ENCODE measurements at regions not wholly inside any gene's neighbourhood (a gene's known extent, or its start where the extent isn't known, plus 50 kb on each side); places are given as distances from the start of the nearest gene placed in this dataset.

- TF ChIP-seq ZNF609 (CRISPR knock-in tag; IDR thresholded peaks at IDR 0.05; ENCODE audit: borderline replicate concordance) (peak; percentile 80), ZNF556 (CRISPR knock-in tag; IDR thresholded peaks at IDR 0.05; ENCODE audit: borderline replicate concordance) (peak; percentile 67), SRSF4 (IDR thresholded peaks at IDR 0.05; ENCODE audit: low read depth, low read length, poor library complexity, severe bottlenecking) (no peak), MAZ (IDR thresholded peaks at IDR 0.05; ENCODE audit: borderline replicate concordance, low read depth, low read length) (peak; percentile 37; the same call in 1 of the 2 replicates), MAZ (CRISPR knock-in tag; IDR thresholded peaks at IDR 0.05; ENCODE audit: low read depth) (no peak), ZNF597 (CRISPR knock-in tag; IDR thresholded peaks at IDR 0.05) (no peak), HOXA9 (CRISPR knock-in tag; IDR thresholded peaks at IDR 0.05; ENCODE audit: borderline replicate concordance) (no peak), ZSCAN12 (CRISPR knock-in tag; IDR thresholded peaks at IDR 0.05) (no peak), KLF9 (CRISPR knock-in tag; IDR thresholded peaks at IDR 0.05; ENCODE audit: low read depth) (no peak; the same call in 1 of the 2 replicates), U2AF1 (optimal IDR thresholded peaks at IDR 0.05; ENCODE audit: low read depth, low read length) (peak; percentile 49), CSRNP2 (CRISPR knock-in tag; conservative IDR thresholded peaks at IDR 0.05; ENCODE audit: low read depth) (no peak), SP4 (CRISPR knock-in tag; IDR thresholded peaks at IDR 0.05) (peak; percentile 56)
- TF ChIP-seq, protein P1, sequence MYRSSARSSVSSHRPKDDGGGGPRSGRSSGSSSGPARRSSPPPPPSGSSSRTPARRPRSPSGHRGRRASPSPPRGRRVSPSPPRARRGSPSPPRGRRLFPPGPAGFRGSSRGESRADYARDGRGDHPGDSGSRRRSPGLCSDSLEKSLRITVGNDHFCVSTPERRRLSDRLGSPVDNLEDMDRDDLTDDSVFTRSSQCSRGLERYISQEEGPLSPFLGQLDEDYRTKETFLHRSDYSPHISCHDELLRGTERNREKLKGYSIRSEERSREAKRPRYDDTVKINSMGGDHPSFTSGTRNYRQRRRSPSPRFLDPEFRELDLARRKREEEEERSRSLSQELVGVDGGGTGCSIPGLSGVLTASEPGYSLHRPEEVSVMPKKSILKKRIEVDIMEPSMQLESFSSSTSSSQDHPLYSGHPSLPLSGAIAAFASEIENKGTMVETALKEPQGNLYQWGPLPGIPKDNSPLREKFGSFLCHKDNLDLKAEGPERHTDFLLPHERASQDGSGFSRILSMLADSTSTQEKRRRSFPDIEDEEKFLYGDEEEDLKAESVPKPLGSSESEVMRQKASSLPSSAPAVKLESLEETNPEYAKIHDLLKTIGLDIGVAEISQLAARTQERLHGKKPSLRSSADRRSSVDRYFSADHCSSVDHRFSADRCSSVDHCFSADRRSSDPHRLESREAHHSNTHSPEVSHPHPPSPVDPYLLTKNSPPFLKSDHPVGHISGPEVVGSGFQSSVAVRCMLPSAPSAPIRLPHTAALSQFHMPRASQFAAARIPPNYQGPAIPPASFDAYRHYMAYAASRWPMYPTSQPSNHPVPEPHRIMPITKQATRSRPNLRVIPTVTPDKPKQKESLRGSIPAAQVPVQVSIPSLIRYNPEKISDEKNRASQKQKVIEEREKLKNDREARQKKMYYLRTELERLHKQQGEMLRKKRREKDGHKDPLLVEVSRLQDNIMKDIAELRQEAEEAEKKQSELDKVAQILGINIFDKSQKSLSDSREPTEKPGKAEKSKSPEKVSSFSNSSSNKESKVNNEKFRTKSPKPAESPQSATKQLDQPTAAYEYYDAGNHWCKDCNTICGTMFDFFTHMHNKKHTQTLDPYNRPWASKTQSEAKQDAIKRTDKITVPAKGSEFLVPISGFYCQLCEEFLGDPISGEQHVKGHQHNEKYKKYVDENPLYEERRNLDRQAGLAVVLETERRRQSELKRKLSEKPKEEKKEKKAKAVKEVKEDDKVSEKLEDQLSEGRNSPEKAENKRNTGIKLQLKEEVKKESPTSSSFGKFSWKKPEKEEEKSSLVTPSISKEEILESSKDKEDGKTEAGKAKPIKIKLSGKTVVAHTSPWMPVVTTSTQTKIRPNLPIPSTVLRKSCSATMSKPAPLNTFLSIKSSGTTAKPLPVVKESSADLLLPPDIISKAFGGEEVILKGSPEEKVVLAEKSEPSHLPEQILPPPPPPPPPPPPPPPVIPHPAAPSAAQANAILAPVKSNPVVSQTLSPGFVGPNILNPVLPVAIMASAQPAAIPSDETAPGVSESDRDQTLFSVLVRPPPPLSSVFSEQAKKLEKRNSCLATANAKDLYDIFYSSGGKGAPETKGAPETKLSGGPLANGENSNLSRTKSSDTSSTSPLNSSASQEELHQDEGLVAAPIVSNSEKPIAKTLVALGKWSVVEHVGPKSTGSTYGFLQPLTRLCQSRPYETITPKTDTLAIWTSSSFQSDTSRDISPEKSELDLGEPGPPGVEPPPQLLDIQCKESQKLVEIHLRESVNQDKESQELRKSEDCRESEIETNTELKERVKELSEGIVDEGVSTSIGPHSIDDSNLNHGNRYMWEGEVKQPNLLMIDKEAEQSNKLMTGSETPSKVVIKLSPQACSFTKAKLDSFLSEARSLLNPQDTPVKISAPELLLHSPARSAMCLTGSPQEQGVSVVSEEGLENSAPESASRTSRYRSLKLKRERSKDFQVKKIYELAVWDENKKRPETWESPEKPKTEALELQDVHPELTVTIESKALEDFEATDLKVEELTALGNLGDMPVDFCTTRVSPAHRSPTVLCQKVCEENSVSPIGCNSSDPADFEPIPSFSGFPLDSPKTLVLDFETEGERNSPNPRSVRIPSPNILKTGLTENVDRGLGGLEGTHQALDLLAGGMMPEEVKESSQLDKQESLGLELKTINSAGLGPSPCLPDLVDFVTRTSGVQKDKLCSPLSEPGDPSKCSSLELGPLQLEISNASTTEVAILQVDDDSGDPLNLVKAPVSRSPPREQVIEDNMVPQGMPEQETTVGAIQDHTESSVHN (CRISPR knock-in tag; IDR thresholded peaks at IDR 0.05), result no peak
Measured at GRCh38 chr1:229130028-229130668, 140.8 kb upstream of the RAB4A start (continued).

All from HepG2 (cell line).